CD8-positive, alpha-beta memory T cell (primary cell): ENCODE measurements at regions not wholly inside any gene's neighbourhood (a gene's known extent, or its start where the extent isn't known, plus 50 kb on each side); places are given as distances from the start of the nearest gene placed in this dataset.
A peak's percentile ranks its signal among the peaks of the same experiment; 100 is the strongest.

Experiments
- CTCF ChIA-PET: fragments of 350-600 bp; sonication (Branson Sonifier 250); formaldehyde crosslinking; loops from one replicate; lab custom pipeline; 2021; ENCODE audit warnings: antibody characterized with exemption; lab: Charles Lee
- POLR2A ChIA-PET: fragments of 350-600 bp; sonication (Branson Sonifier 250); formaldehyde crosslinking; loops from one replicate; lab custom pipeline; 2021; ENCODE audit warnings: antibody characterized with exemption; lab: Charles Lee
- DNase-seq, 5 donors: peaks; one replicate each; pipeline versions ENCODE4 v3.0.0 to v3.0.0-alpha.2; 2020 to 2022; ENCODE audit warnings: mixed read lengths in 1 of 5
- H3K27ac ChIP-seq: one replicate; pipeline ENCODE4 v1.7.0; 2013; ENCODE audit warnings: low read depth, mild to moderate bottlenecking, low read length, moderate library complexity
- H3K27me3 ChIP-seq: 2 replicates; pipeline ENCODE4 v1.7.0; 2013; ENCODE audit warnings: low read length, mild to moderate bottlenecking; ENCODE audit not compliant: insufficient read depth, poor library complexity, severe bottlenecking
- H3K36me3 ChIP-seq: 2 replicates; pipeline ENCODE4 v1.7.0; 2013; ENCODE audit warnings: mild to moderate bottlenecking, low read length, moderate library complexity; ENCODE audit not compliant: insufficient read depth
- H3K4me1 ChIP-seq: 2 replicates; pipeline ENCODE4 v1.7.0; 2013; ENCODE audit warnings: mild to moderate bottlenecking, low read length, moderate library complexity; ENCODE audit not compliant: insufficient read depth
- H3K4me3 ChIP-seq: 2 replicates; pipeline ENCODE4 v1.7.0; 2013; ENCODE audit warnings: mild to moderate bottlenecking, low read length
- H3K9me3 ChIP-seq: 2 replicates; pipeline ENCODE4 v1.7.0; 2013; ENCODE audit warnings: mild to moderate bottlenecking, low read length
- H3K27ac Mint-ChIP-seq, 8 donors: one replicate each; pipeline ENCODE4 v1.8.0; 2020 to 2021; ENCODE audit warnings: mixed read lengths in 8 of 8, mild to moderate bottlenecking in 6 of 8, inconsistent platforms in 3 of 8, moderate library complexity in 3 of 8
- H3K27me3 Mint-ChIP-seq, 2 donors: one replicate each; pipeline ENCODE4 v1.8.0; 2020 to 2021; ENCODE audit warnings: mixed read lengths in 2 of 2, mild to moderate bottlenecking in 1 of 2, moderate library complexity in 1 of 2
- H3K36me3 Mint-ChIP-seq, 3 donors: one replicate each; pipeline ENCODE4 v1.8.0; 2020 to 2021; ENCODE audit warnings: mixed read lengths in 3 of 3, inconsistent platforms in 1 of 3, mild to moderate bottlenecking in 1 of 3
- H3K4me1 Mint-ChIP-seq, 3 donors: one replicate each; pipeline ENCODE4 v1.8.0; 2020 to 2021; ENCODE audit warnings: mixed read lengths in 3 of 3, inconsistent platforms in 1 of 3, mild to moderate bottlenecking in 1 of 3
- H3K4me3 Mint-ChIP-seq, 7 donors: one replicate each; pipeline ENCODE4 v1.8.0; 2020 to 2021; ENCODE audit warnings: mixed read lengths in 7 of 7, mild to moderate bottlenecking in 6 of 7, moderate library complexity in 4 of 7, inconsistent platforms in 2 of 7
- H3K9me3 Mint-ChIP-seq, 5 donors: one replicate each; pipeline ENCODE4 v1.8.0; 2020 to 2022; ENCODE audit warnings: mixed read lengths in 5 of 5, mild to moderate bottlenecking in 3 of 5, moderate library complexity in 2 of 5, inconsistent platforms in 1 of 5

DNA sequence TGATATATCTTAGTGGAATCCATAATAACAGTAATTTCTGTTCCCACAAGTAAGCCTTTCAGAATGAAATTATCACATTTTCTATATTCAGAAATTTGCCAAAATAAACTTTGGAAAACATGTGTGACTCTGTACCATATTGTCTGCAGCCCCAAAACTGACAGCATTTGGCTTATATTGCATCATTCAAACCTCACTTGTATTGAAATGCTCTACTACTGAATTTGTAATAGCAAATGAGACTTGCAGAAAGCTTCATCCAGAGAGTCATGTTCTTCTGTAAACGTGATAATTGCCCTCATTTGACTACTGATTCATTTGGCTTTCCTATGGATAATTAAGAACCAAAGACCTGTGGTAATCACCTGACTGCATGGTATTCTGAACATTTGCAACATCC is 1249.5 kb upstream of the CDH18 start:
- no peaks in the 10 kb centered on the region for H3K36me3 Mint-ChIP-seq
- Histone ChIP-seq H3K9me3 (no peaks in the 10 kb centered on the region), H3K27ac (no peak overlapping the region), H3K36me3 (no peaks in the 10 kb centered on the region), H3K27me3 (no peaks in the 10 kb centered on the region), H3K4me3 (no peak overlapping the region), H3K4me1 (no peaks in the 10 kb centered on the region)
- no peak overlapping the region for H3K4me3 Mint-ChIP-seq
- H3K27ac Mint-ChIP-seq, result no peak overlapping the region
- H3K9me3 Mint-ChIP-seq, result peaks cover 1 to 18% (median 7%) of the 10 kb centered on the region in 5 donors
- no peak for DNase-seq
- H3K27me3 Mint-ChIP-seq, result no peaks in the 10 kb centered on the region
- ChIA-PET POLR2A (no interaction called here), CTCF (no interaction called here)
- no peaks in the 10 kb centered on the region for H3K4me1 Mint-ChIP-seq

- Histone ChIP-seq H3K9me3 (no peaks in the 10 kb centered on the region), H3K4me1 (no peaks in the 10 kb centered on the region), H3K27ac (no peak overlapping the region), H3K4me3 (no peak overlapping the region), H3K36me3 (no peaks in the 10 kb centered on the region), H3K27me3 (no peaks in the 10 kb centered on the region)
- Mint-ChIP-seq H3K4me1 (no peaks in the 10 kb centered on the region), H3K27me3 (no peaks in the 10 kb centered on the region), H3K36me3 (no peaks in the 10 kb centered on the region), H3K4me3 (no peak overlapping the region), H3K9me3 (peaks cover 1 to 16% (median 7%) of the 10 kb centered on the region in 5 donors), H3K27ac (peak overlapping the region in 1 of 8 donors; percentile 28)
- CTCF ChIA-PET, result no interaction called here
- POLR2A ChIA-PET, result no interaction called here
- DNase-seq, result no peak
These were observed 1249.0 kb upstream of the CDH18 start for GRCh38 chr5:21236971-21237427.

DNA sequence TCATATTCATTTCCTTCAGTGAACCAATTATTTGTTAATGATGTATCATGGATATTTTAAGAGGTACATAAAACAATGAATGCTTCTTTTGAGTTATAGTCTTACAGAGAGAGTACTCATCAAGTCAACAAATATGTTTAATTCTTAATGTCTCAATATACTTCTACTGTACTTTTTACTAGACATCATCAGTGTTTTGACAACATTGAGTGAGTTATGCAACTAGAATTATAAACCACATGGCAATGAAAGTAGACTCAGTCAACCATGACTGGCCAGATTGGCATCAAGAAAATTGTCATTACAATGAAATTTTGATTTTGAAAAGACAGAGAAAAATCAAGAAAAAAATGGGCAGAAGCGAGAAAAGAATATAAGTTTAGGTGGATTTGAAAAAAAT is 1248.1 kb upstream of the CDH18 start:
- Histone ChIP-seq H3K27ac (no peak overlapping the region), H3K9me3 (no peaks in the 10 kb centered on the region), H3K36me3 (no peaks in the 10 kb centered on the region), H3K4me3 (no peak overlapping the region), H3K4me1 (no peaks in the 10 kb centered on the region), H3K27me3 (no peaks in the 10 kb centered on the region)
- Mint-ChIP-seq H3K27me3 (no peaks in the 10 kb centered on the region), H3K4me3 (no peak overlapping the region), H3K27ac (no peak overlapping the region), H3K4me1 (no peaks in the 10 kb centered on the region), H3K36me3 (no peaks in the 10 kb centered on the region), H3K9me3 (peaks cover 1 to 18% (median 6%) of the 10 kb centered on the region in 5 donors)
- CTCF ChIA-PET, result no interaction called here
- no peak for DNase-seq
- POLR2A ChIA-PET, result no interaction called here

DNA sequence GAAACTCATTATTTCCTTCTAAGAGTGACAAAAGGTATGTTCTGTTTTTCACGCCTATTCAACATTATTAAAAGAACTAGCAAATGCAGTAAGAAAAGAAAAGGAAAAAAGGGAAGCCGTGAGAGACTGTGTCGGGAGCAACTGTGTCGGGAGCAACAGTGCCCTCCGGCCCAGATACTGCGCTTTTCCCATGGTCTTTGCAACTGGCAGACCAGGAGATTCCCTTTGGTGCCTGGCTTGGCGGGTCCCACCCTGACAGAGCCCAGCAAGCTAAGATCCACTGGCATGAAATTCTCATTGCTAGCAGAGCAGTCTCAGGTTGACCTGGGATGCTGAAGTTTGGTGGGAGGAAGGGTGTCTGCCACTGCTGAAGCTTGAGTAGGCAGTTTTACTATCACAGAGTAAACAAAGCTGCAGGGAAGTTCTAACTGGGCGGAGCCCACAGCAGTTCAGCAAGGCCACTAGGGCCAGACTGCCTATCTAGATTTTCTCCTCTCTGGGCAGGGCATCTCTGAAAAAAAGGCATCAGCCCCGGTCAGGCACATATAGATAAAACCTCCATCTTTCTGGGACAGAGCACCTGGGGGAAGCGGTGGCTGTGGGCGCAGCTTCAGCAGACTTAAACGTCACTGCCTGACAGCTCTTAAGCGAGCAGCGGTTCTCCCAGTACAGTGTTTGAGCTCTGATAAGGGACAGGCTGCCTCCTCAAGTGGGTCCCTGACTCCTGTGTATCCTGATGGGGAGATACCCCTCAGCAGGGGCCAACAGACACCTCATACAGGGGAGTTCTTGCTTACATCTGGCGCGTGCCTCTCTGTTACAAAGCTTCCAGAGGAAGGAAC is 1237.4 kb upstream of the CDH18 start:
- Mint-ChIP-seq H3K36me3 (no peaks in the 10 kb centered on the region), H3K4me3 (no peak overlapping the region), H3K9me3 (peaks cover 7 to 33% (median 18%) of the 10 kb centered on the region in 5 donors), H3K4me1 (no peaks in the 10 kb centered on the region), H3K27ac (no peak overlapping the region), H3K27me3 (no peaks in the 10 kb centered on the region)
- Histone ChIP-seq H3K9me3 (no peaks in the 10 kb centered on the region), H3K4me3 (no peak overlapping the region), H3K27me3 (no peaks in the 10 kb centered on the region), H3K36me3 (no peaks in the 10 kb centered on the region), H3K27ac (no peak overlapping the region), H3K4me1 (no peaks in the 10 kb centered on the region)
- DNase-seq, result no peak
- CTCF ChIA-PET, result no interaction called here
- POLR2A ChIA-PET, result no interaction called here

DNA sequence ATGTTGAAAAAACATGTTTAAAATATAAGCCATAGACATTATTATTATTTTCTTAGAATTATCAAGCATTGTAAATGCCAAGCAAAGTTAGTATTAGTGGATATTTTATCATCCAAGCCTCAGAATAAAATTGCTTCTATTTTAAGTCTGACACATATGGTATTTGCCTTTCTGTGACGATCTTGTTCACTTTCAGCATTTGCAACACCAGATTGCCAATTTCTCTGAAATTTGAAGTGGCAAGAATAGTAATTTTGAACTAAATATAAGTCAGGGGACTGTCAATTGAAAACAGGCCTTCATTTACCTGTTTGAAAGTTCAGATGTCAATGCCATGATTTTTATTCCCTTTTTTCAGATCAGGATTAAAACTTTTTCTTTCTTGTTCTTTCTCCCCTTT is 1233.6 kb upstream of the CDH18 start:
- no peak overlapping the region for H3K4me3 Mint-ChIP-seq
- H3K36me3 Mint-ChIP-seq, result no peaks in the 10 kb centered on the region
- Histone ChIP-seq H3K9me3 (no peaks in the 10 kb centered on the region), H3K27me3 (no peaks in the 10 kb centered on the region), H3K4me1 (no peaks in the 10 kb centered on the region), H3K27ac (no peak overlapping the region), H3K4me3 (no peak overlapping the region), H3K36me3 (no peaks in the 10 kb centered on the region)
- no peaks in the 10 kb centered on the region for H3K4me1 Mint-ChIP-seq
- no peak for DNase-seq
- ChIA-PET CTCF (no interaction called here), POLR2A (no interaction called here)
- H3K27ac Mint-ChIP-seq, result no peak overlapping the region
- no peaks in the 10 kb centered on the region for H3K27me3 Mint-ChIP-seq
- H3K9me3 Mint-ChIP-seq, result peaks cover 2 to 22% (median 15%) of the 10 kb centered on the region in 5 donors

- no peaks in the 10 kb centered on the region for H3K4me1 ChIP-seq
- no peak overlapping the region for H3K27ac Mint-ChIP-seq
- no peaks in the 10 kb centered on the region for H3K27me3 ChIP-seq
- H3K27me3 Mint-ChIP-seq, result no peaks in the 10 kb centered on the region
- CTCF ChIA-PET, result no interaction called here
- H3K4me3 Mint-ChIP-seq, result no peak overlapping the region
- no peak overlapping the region for H3K27ac ChIP-seq
- no peak overlapping the region for H3K4me3 ChIP-seq
- no peaks in the 10 kb centered on the region for H3K36me3 ChIP-seq
- no peak for DNase-seq
- no peaks in the 10 kb centered on the region for H3K9me3 ChIP-seq
- peaks cover 0 to 32% (median 14%) of the 10 kb centered on the region in 5 donors for H3K9me3 Mint-ChIP-seq
- POLR2A ChIA-PET, result no interaction called here
- no peaks in the 10 kb centered on the region for H3K36me3 Mint-ChIP-seq
- no peaks in the 10 kb centered on the region for H3K4me1 Mint-ChIP-seq
These were observed 1232.0 kb upstream of the CDH18 start for GRCh38 chr5:21219966-21220365.

- H3K4me3 Mint-ChIP-seq, result no peak overlapping the region
- DNase-seq, result no peak
- no peak overlapping the region for H3K27ac Mint-ChIP-seq
- peaks cover 0 to 35% (median 12%) of the 10 kb centered on the region in 5 donors for H3K9me3 Mint-ChIP-seq
- H3K27me3 Mint-ChIP-seq, result no peaks in the 10 kb centered on the region
- Histone ChIP-seq H3K36me3 (no peaks in the 10 kb centered on the region), H3K27ac (no peak overlapping the region), H3K4me3 (no peak overlapping the region), H3K27me3 (no peaks in the 10 kb centered on the region), H3K9me3 (no peaks in the 10 kb centered on the region), H3K4me1 (no peaks in the 10 kb centered on the region)
- POLR2A ChIA-PET, result no interaction called here
- H3K4me1 Mint-ChIP-seq, result no peaks in the 10 kb centered on the region
- no peaks in the 10 kb centered on the region for H3K36me3 Mint-ChIP-seq
- CTCF ChIA-PET, result no interaction called here
These were observed 1231.3 kb upstream of the CDH18 start for GRCh38 chr5:21219251-21219650.

GRCh38 chr5:21212026-21212425 is 1224.0 kb upstream of the CDH18 start:
- POLR2A ChIA-PET, result no interaction called here
- Histone ChIP-seq H3K36me3 (no peaks in the 10 kb centered on the region), H3K4me1 (no peaks in the 10 kb centered on the region), H3K27ac (no peak overlapping the region), H3K27me3 (no peaks in the 10 kb centered on the region), H3K4me3 (no peak overlapping the region), H3K9me3 (no peaks in the 10 kb centered on the region)
- CTCF ChIA-PET, result no interaction called here
- Mint-ChIP-seq H3K4me3 (no peak overlapping the region), H3K27ac (no peak overlapping the region), H3K27me3 (no peaks in the 10 kb centered on the region), H3K4me1 (no peaks in the 10 kb centered on the region), H3K9me3 (peaks cover 2 to 21% (median 8%) of the 10 kb centered on the region in 5 donors), H3K36me3 (no peaks in the 10 kb centered on the region)
- DNase-seq, result no peak
